GM12874 (cell line): ENCODE measurements at regions not wholly inside any gene's neighbourhood (a gene's known extent, or its start where the extent isn't known, plus 50 kb on each side); places are given as distances from the start of the nearest gene placed in this dataset.

Experiments
- TF ChIP-seq, protein P1 (sequence below): IDR thresholded peaks from 2 replicates; pipeline ENCODE4 v1.5.1; 2011; ENCODE audit warnings: low read depth, mild to moderate bottlenecking, control low read depth, low read length, moderate library complexity; ENCODE audit not compliant: insufficient read depth

DNA sequence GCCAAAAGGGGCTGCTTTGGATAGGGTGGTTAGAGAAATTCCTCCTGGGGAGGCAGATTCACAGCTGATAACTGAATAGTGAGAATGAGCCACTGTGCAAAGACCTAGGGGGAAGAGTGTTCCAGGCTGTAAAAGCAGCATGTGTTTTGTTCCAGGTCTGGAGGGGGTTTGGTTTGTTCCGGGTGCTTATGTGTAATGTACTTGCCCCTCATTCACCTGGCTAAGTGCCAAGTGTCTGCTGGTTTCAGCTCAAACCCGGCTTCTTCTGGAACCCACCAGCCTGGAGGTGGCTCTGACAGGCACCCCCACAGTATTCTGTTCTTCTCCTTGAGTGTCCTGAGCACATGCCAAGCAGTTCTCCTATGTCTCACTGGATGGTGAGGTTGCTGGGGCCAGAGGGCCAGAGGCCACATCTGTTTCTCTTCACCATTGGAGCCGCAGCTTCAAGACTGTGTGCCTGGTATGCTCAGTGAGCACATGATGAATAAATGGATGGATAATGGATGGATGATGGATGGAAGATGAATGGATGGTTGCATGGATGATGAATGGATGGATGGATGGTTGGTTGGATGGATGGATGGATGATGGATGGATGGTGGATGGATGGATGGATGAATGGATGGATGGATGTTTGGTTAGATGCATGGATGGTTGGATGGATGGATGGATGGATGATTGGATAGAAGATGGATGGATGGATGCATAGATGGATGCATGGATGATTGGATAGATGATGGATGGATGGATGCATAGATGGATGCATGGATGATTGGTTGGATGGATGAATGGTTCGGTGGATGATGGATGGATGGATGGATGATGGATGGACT, 227.6 kb downstream of the BMP7 start:
- TF ChIP-seq, protein P1, sequence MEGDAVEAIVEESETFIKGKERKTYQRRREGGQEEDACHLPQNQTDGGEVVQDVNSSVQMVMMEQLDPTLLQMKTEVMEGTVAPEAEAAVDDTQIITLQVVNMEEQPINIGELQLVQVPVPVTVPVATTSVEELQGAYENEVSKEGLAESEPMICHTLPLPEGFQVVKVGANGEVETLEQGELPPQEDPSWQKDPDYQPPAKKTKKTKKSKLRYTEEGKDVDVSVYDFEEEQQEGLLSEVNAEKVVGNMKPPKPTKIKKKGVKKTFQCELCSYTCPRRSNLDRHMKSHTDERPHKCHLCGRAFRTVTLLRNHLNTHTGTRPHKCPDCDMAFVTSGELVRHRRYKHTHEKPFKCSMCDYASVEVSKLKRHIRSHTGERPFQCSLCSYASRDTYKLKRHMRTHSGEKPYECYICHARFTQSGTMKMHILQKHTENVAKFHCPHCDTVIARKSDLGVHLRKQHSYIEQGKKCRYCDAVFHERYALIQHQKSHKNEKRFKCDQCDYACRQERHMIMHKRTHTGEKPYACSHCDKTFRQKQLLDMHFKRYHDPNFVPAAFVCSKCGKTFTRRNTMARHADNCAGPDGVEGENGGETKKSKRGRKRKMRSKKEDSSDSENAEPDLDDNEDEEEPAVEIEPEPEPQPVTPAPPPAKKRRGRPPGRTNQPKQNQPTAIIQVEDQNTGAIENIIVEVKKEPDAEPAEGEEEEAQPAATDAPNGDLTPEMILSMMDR = no peak

DNA sequence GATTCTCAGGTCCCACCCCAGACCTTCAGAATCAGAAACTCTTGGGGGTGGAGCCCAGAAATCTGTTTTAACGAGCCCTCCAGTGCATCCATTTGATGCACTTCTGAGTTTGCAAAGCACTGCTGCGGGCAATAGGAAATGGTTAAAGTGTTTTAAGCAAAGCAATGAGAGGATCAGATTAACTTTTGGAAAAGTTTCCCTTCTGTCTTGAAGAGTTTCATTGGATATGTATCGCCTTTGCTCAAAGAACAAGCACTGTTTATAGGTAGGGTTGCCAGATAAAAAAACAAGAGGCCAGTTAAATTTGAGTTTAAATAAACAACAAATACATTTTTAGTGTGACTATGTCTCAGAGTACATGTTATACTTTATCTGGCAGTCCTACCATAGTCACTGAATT, 226.0 kb downstream of the BMP7 start:
- TF ChIP-seq, protein P1 = no peak

DNA sequence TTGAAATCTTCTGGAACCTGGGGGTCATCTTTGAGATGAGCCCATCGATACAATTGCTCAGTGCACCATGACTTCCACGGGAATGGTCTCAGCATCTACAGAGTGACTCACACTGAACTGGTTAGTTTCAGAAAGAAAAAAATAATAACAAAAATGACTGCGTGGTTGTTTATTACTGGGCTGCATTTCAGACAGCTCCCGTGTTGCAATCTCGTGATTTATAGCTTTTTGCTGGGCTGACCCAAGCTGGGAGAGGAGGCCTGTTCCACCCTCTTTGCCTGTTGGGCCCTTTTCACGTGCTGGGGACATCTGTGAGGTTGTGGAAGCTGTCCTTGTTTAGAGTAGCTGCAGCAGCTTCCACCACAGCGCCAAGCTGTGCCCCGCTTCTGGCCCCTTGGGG, 225.5 kb downstream of the BMP7 start:
- TF ChIP-seq, protein P1 = no peak

DNA sequence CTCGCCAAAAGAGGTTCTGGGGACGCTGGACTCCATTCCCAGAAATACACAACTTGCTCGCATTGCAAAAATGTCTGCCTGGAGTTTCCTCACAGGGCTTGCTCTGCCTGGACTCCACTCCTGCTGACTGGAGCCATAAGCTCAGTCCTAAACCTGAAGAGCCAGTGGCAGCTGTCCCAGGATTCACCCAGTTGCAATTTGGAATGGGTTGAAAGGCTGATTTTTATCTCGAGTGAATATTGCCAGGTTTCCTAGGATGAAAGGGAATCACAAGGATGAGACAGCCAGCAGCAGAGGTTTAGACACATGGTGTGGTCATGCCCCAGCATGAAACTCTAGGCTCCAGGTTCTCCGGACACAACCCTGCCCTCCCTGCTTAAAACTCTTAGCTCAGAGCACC, 223.3 kb downstream of the BMP7 start:
- TF ChIP-seq, protein P1 = no peak

DNA sequence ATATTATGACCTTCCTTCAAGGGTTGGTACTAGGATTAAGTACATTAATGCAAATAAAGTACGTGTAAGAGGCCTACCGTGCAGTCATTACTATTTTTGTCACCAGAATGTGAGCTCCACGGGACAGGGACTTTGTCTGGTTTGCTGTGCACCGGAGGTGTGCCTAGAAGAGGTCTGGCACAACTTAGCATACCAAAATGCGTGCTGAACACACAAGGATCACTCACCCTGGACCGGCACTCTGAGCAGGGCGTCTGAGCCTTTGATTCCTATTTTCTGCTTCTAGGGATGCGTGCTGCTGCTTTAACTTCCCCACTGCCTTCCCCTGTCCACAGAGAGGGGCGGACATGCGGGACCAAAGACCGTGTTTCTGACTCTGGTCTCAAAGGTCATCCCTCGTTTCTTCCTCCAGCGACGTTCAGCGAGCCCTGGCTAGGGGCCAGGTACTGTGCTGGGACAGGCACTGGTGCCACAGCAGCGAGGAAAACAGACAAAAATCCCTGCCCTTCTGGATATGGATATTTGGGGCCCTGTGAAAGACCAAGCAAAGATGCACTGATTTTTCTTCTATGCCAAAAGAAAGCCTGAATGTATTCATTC, 222.7 kb downstream of the BMP7 start:
- TF ChIP-seq, protein P1 = no peak

DNA sequence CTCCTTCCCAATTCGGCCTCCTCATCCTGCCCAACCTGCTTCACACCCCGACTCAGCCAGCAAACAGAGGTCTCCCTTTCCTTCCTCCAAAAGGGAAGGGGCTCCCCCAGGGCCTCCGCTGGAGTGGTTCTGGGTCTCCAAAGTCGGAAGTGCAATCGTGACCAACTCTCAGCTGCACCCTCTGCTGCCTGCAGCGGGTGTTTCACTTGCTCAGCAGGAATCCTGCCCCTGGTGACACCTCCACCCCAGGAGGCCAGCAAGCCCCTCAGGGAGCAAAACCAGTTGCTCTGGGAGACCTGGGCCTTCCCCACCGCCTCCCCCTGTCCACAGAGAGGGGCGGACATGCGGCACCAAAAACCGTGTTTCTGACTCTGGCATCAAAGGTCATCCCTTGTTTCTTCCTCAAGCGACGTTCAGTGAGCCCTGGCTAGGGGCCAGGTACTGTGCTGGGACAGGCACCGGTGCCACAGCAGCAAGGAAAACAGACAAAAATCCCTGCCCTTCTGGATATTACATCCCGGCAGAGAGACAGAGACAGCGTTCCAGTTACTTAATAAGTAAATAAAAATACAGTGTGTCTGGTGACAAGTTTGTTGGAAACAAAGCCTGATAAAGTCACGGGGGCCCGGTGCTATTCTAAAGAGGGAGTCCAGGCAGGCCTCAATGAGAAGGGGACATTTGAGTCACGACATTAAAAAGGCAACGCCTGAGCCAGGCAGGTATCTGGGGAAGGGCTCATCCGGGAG, 219.0 kb downstream of the BMP7 start:
- TF ChIP-seq, protein P1 = no peak
